KMS-11 (cell line): ENCODE measurements at regions not wholly inside any gene's neighbourhood (a gene's known extent, or its start where the extent isn't known, plus 50 kb on each side); places are given as distances from the start of the nearest gene placed in this dataset.

Experiments used
- H2AFZ ChIP-seq: fragments of 200-600 bp; sonication (generic); 2 replicates; pipeline ENCODE4 v1.6.1; 2016; ENCODE audit warnings: antibody characterized with exemption, mixed run types, low read depth
- H3K27ac ChIP-seq: fragments of 200-600 bp; sonication (generic); 2 replicates; pipeline ENCODE4 v1.6.1; 2016; ENCODE audit warnings: mild to moderate bottlenecking, mixed run types
- H3K27me3 ChIP-seq: fragments of 200-600 bp; sonication (generic); 2 replicates; pipeline ENCODE4 v1.6.1; 2017; ENCODE audit warnings: mild to moderate bottlenecking, low read depth, mixed run types, moderate library complexity; ENCODE audit not compliant: insufficient read depth
- H3K36me3 ChIP-seq: fragments of 200-600 bp; sonication (generic); 2 replicates; pipeline ENCODE4 v1.6.1; 2017; ENCODE audit warnings: mild to moderate bottlenecking, mixed run types; ENCODE audit not compliant: insufficient read depth
- H3K4me1 ChIP-seq: fragments of 200-600 bp; sonication (generic); 2 replicates; pipeline ENCODE4 v1.6.1; 2016; ENCODE audit warnings: mild to moderate bottlenecking, low read depth, mixed run types; ENCODE audit not compliant: poor library complexity, severe bottlenecking
- H3K4me2 ChIP-seq: fragments of 200-600 bp; sonication (generic); 2 replicates; pipeline ENCODE4 v1.7.0; 2016; ENCODE audit warnings: mild to moderate bottlenecking, mixed run types
- H3K4me3 ChIP-seq: fragments of 200-600 bp; sonication (generic); IDR thresholded peaks from 2 replicates; pipeline ENCODE4 v1.6.1; 2017; ENCODE audit warnings: low read depth, low read length, mixed read lengths; ENCODE audit not compliant: insufficient read depth
- H3K79me2 ChIP-seq: fragments of 200-600 bp; sonication (generic); 2 replicates; pipeline ENCODE4 v1.6.1; 2016; ENCODE audit warnings: low read depth, mixed run types; ENCODE audit not compliant: insufficient read depth
- H3K9ac ChIP-seq: fragments of 200-600 bp; sonication (generic); 2 replicates; pipeline ENCODE4 v1.6.1; 2016; ENCODE audit warnings: mild to moderate bottlenecking, mixed run types
- H4K20me1 ChIP-seq: fragments of 200-600 bp; sonication (generic); 2 replicates; pipeline ENCODE4 v1.6.1; 2016; ENCODE audit warnings: mild to moderate bottlenecking, mixed run types; ENCODE audit not compliant: insufficient read depth
- TF ChIP-seq, protein P1 (sequence below): fragments of 200-600 bp; sonication (generic); conservative IDR thresholded peaks from 2 replicates; pipeline ENCODE4 v1.6.1; 2017; ENCODE audit warnings: low read depth, mild to moderate bottlenecking, antibody characterized with exemption, low read length, moderate library complexity, mixed read lengths

- Histone ChIP-seq H2AFZ (no peak overlapping the region), H3K4me3 (no peak overlapping the region), H3K27me3 (no peaks in the 10 kb centered on the region)
Observed at GRCh38 chr2:150192701-150193100, 294.8 kb downstream of the RND3 start.

DNA sequence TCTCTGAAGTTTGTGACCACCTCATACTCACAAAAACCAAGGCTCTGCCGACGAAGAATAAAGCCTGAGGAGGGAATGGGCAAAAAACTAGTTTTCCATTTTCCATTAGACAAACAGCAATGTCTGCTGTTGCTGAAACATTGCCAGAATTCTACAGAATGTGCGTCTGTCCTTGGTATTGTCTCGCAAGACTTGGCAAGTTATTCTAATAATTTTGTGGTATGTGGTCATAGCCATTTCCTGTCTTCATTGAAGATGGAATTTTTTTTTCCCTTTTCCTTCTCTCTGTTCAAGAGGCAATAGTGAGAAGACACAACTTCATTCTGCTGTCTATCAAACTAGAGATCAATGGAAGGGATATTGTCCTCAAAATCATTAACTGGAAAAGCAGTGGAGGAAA is 296.1 kb downstream of the RND3 start:
- H3K27ac ChIP-seq, result no peak overlapping the region
- H3K4me1 ChIP-seq, result peaks cover 33% of the 10 kb centered on the region
- H3K4me3 ChIP-seq, result no peak overlapping the region
- peak overlapping the region; percentile 64; the same call in 1 of the 2 replicates for H3K4me2 ChIP-seq
- no peak overlapping the region for H2AFZ ChIP-seq
- TF ChIP-seq, protein P1, sequence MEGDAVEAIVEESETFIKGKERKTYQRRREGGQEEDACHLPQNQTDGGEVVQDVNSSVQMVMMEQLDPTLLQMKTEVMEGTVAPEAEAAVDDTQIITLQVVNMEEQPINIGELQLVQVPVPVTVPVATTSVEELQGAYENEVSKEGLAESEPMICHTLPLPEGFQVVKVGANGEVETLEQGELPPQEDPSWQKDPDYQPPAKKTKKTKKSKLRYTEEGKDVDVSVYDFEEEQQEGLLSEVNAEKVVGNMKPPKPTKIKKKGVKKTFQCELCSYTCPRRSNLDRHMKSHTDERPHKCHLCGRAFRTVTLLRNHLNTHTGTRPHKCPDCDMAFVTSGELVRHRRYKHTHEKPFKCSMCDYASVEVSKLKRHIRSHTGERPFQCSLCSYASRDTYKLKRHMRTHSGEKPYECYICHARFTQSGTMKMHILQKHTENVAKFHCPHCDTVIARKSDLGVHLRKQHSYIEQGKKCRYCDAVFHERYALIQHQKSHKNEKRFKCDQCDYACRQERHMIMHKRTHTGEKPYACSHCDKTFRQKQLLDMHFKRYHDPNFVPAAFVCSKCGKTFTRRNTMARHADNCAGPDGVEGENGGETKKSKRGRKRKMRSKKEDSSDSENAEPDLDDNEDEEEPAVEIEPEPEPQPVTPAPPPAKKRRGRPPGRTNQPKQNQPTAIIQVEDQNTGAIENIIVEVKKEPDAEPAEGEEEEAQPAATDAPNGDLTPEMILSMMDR, result no peak
- H3K9ac ChIP-seq, result no peak overlapping the region
- H4K20me1 ChIP-seq, result no peaks in the 10 kb centered on the region
- no peaks in the 10 kb centered on the region for H3K27me3 ChIP-seq
- H3K36me3 ChIP-seq, result no peaks in the 10 kb centered on the region
- no peaks in the 10 kb centered on the region for H3K79me2 ChIP-seq

More at GRCh38 chr2:150192701-150193100, 294.8 kb downstream of the RND3 start:
- H3K79me2 ChIP-seq, result no peaks in the 10 kb centered on the region
- no peaks in the 10 kb centered on the region for H4K20me1 ChIP-seq
- no peak overlapping the region for H3K27ac ChIP-seq
- no peak overlapping the region for H3K4me2 ChIP-seq
- no peaks in the 10 kb centered on the region for H3K36me3 ChIP-seq
- H3K9ac ChIP-seq, result no peak overlapping the region
- H3K4me1 ChIP-seq, result peaks cover 33% of the 10 kb centered on the region
- TF ChIP-seq, protein P1, result no peak

- Histone ChIP-seq H3K4me1 (peaks cover 33% of the 10 kb centered on the region), H3K9ac (no peak overlapping the region), H3K36me3 (no peaks in the 10 kb centered on the region), H3K4me2 (peak overlapping the region; percentile 64), H4K20me1 (no peaks in the 10 kb centered on the region), H3K27me3 (no peaks in the 10 kb centered on the region), H2AFZ (no peak overlapping the region; the same call in 1 of the 2 replicates), H3K27ac (no peak overlapping the region), H3K4me3 (no peak overlapping the region), H3K79me2 (no peaks in the 10 kb centered on the region)
- TF ChIP-seq, protein P1, result no peak
Observed at GRCh38 chr2:150190546-150190945, 296.9 kb downstream of the RND3 start.

- Histone ChIP-seq H4K20me1 (no peaks in the 10 kb centered on the region), H3K27me3 (no peaks in the 10 kb centered on the region), H2AFZ (no peak overlapping the region), H3K4me2 (no peak overlapping the region), H3K4me1 (peaks cover 33% of the 10 kb centered on the region), H3K4me3 (no peak overlapping the region), H3K27ac (no peak overlapping the region), H3K36me3 (no peaks in the 10 kb centered on the region), H3K79me2 (no peaks in the 10 kb centered on the region), H3K9ac (no peak overlapping the region)
- TF ChIP-seq, protein P1, result no peak
Observed at GRCh38 chr2:150188800-150189199, 298.7 kb downstream of the RND3 start.
